ENCODE measurements at regions not wholly inside any gene's neighbourhood (a gene's known extent, or its start where the extent isn't known, plus 50 kb on each side); places are given as distances from the start of the nearest gene placed in this dataset.

DNA sequence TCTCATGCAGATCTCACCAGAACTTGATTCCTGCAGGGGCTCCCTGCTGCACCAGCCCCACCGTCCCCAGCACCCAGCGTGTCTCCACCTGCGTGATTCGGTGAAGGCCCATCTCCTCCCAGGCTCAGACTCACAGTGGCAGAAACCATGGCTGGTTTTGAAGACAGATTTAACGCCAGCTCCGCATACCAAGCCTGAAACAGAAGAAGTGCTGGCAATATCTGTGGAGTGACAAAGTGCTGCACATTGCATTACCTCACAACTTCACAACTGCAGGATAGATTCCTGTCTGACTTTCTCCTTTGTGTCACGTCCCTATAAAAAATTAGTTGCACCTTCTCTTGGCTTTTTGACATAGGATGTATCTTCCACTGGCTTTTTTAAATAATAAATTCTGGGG is 120.7 kb downstream of the TTLL2 start:
- intact Hi-C loops (cut with DNase I), result no loop called here
- ATAC-seq (no peak), DNase-seq (no peak)
- Histone ChIP-seq H3K4me3 (no peak overlapping the region), H3K4me1 (no peaks in the 10 kb centered on the region), H3K27ac (no peak overlapping the region), H3K27me3 (no peaks in the 10 kb centered on the region), H3K36me3 (no peaks in the 10 kb centered on the region), H3K9me3 (no peaks in the 10 kb centered on the region)
- TF ChIP-seq CTCF (IDR thresholded peaks at IDR 0.05), result no peak

GRCh38 chr6:167446046-167446445 is 121.2 kb downstream of the TTLL2 start:
- Histone ChIP-seq H3K27ac (no peak overlapping the region), H3K4me3 (no peak overlapping the region), H3K27me3 (no peaks in the 10 kb centered on the region), H3K36me3 (no peaks in the 10 kb centered on the region), H3K4me1 (no peaks in the 10 kb centered on the region), H3K9me3 (no peaks in the 10 kb centered on the region)
- DNase-seq (no peak), ATAC-seq (no peak)
- no peak for TF ChIP-seq CTCF (IDR thresholded peaks at IDR 0.05)
- intact Hi-C loops (cut with DNase I), result no loop called here

DNA sequence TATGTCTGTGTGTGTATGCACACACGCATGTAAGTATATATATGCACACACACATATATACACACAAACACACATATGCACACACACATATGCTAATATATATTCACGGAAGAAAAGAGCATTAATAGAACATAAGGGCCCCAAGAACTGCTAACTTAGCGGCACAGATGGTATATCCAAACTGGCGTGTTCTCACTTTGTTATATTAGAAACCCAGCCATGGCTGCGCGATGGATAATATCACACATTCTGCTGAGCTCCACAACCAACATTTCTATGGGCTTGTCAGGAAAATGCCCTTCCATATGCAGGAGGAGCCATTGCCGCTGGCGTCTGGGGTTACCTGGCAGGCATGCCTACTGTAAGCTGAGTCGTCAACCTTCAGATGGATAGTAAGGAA is 122.1 kb downstream of the TTLL2 start:
- no peak for DNase-seq
- H3K9me3 ChIP-seq, result no peaks in the 10 kb centered on the region
- intact Hi-C loops (cut with DNase I), result no loop called here
- no peaks in the 10 kb centered on the region for H3K4me1 ChIP-seq
- H3K36me3 ChIP-seq, result no peaks in the 10 kb centered on the region
- no peaks in the 10 kb centered on the region for H3K27me3 ChIP-seq
- TF ChIP-seq CTCF (IDR thresholded peaks at IDR 0.05), result no peak
- H3K27ac ChIP-seq, result no peak overlapping the region
- no peak overlapping the region for H3K4me3 ChIP-seq
- no peak for ATAC-seq

DNA sequence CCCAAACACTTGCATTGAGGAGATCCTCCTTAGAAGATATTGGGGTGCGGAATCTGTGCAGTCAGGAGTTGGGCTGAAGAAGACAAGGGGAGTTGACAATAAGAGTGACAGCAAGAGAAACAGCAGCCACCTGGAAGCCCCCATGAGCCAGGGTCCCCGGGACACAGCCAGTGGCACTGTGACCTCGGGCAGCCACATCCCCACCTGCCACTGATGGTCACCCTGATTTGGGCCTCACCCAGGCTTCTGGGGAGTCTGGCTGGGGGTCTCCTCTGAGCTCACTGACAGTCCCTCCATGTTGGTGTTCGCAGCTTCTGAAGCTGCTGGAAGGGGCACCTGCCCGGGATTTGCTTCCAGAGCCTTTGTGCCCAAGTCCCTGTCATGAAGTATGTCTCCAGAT is 123.5 kb downstream of the TTLL2 start:
- DNase-seq, result no peak
- Histone ChIP-seq H3K4me1 (no peaks in the 10 kb centered on the region), H3K27ac (no peak overlapping the region), H3K36me3 (no peaks in the 10 kb centered on the region), H3K4me3 (no peak overlapping the region), H3K27me3 (no peaks in the 10 kb centered on the region), H3K9me3 (no peaks in the 10 kb centered on the region)
- no peak for TF ChIP-seq CTCF (IDR thresholded peaks at IDR 0.05)
- ATAC-seq, result no peak
- intact Hi-C loops (cut with DNase I), result no loop called here

GRCh38 chr6:167449094-167449861 is 124.4 kb downstream of the TTLL2 start:
- no peaks in the 10 kb centered on the region for H3K4me1 ChIP-seq
- H3K9me3 ChIP-seq, result no peaks in the 10 kb centered on the region
- DNase-seq, result no peak
- intact Hi-C loops (cut with DNase I), result no loop called here
- H3K36me3 ChIP-seq, result no peaks in the 10 kb centered on the region
- H3K27ac ChIP-seq, result no peak overlapping the region
- no peak overlapping the region for H3K4me3 ChIP-seq
- ATAC-seq, result no peak
- no peaks in the 10 kb centered on the region for H3K27me3 ChIP-seq
- no peak for TF ChIP-seq CTCF (IDR thresholded peaks at IDR 0.05)

DNA sequence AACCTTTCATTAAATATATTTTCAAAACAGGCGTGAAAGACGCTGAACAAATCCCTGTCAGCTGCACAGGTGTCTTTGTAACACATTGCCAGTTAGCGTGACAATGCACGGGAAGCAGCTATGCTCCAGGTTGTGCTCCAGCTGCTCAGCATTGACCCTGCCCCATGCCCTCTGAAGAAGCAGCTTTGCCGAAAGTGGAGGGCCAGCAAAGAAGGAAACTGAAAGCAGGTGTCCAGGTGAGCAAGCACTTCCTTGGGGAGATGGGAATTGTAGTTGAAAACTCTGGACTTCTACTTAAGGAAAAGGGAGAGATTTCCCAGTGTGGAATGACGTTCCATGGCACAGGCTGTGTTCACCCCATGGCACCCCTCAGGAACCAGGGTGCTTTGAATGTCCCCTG is 125.7 kb downstream of the TTLL2 start:
- no peak for TF ChIP-seq CTCF (IDR thresholded peaks at IDR 0.05)
- ATAC-seq, result no peak
- no peaks in the 10 kb centered on the region for H3K4me1 ChIP-seq
- intact Hi-C loops (cut with DNase I), result no loop called here
- DNase-seq, result no peak
- H3K4me3 ChIP-seq, result no peak overlapping the region
- no peak overlapping the region for H3K27ac ChIP-seq
- no peaks in the 10 kb centered on the region for H3K9me3 ChIP-seq
- H3K36me3 ChIP-seq, result no peaks in the 10 kb centered on the region
- H3K27me3 ChIP-seq, result no peaks in the 10 kb centered on the region

Measured in upper lobe of right lung (tissue), 1 donor.